Peyer's patch (tissue), 4 donors: ENCODE measurements at regions not wholly inside any gene's neighbourhood (a gene's known extent, or its start where the extent isn't known, plus 50 kb on each side); places are given as distances from the start of the nearest gene placed in this dataset.
"Not testable (repeated sequence)": the region's sequence is repeated elsewhere in the genome, so short reads cannot be mapped to it uniquely, and the experiment has no call there.

ENCODE experiments used
- DNase-seq, 3 donors: peaks; one replicate each; pipeline ENCODE4 v3.0.0-alpha.2; 2017 to 2019
- H3K27ac ChIP-seq, 4 donors: fragments of 200-600 bp; sonication (generic); one replicate each; pipeline ENCODE4 v1.5.1; 2016 to 2019
- H3K27me3 ChIP-seq, 2 donors: fragments of 200-600 bp; sonication (generic); one replicate each; pipeline ENCODE4 v1.5.1; 2019
- H3K36me3 ChIP-seq, 3 donors: fragments of 200-600 bp; sonication (generic); one replicate each; pipeline ENCODE4 v1.5.1; 2016 to 2019
- H3K4me1 ChIP-seq, 4 donors: fragments of 200-600 bp; sonication (generic); one replicate each; pipeline ENCODE4 v1.5.1; 2016 to 2019
- H3K4me3 ChIP-seq, 4 donors: fragments of 200-600 bp; sonication (generic); 1 replicate in 3 of 4; 2 replicates in 1 of 4; pipeline ENCODE4 v1.5.1; 2016 to 2019; ENCODE audit warnings: mild to moderate bottlenecking in 1 of 4
- H3K9me3 ChIP-seq, 4 donors: fragments of 200-600 bp; sonication (generic); one replicate each; pipeline ENCODE4 v1.5.1; 2016 to 2019; ENCODE audit warnings: mild to moderate bottlenecking in 1 of 4
- CTCF ChIP-seq, 6 experiments: fragments of 450-650 bp in 4 of 6; fragments of 200-600 bp in 2 of 6; sonication (generic) in 1 of 6; IDR thresholded peaks; one replicate each; pipeline ENCODE4 v1.5.1; 2017 to 2019; ENCODE audit warnings: antibody characterized with exemption in 6 of 6, mild to moderate bottlenecking in 3 of 6, moderate library complexity in 1 of 6
- POLR2A ChIP-seq, 2 donors: fragments of 450-650 bp; IDR thresholded peaks; one replicate each; pipeline ENCODE4 v1.5.1; 2017; ENCODE audit warnings: antibody characterized with exemption in 2 of 2, mild to moderate bottlenecking in 2 of 2, moderate library complexity in 2 of 2

- TF ChIP-seq CTCF (IDR thresholded peaks at IDR 0.05) (no peak), POLR2A (IDR thresholded peaks at IDR 0.05) (no peak)
- H3K9me3 ChIP-seq, result no peaks in the 10 kb centered on the region
- no peaks in the 10 kb centered on the region for H3K36me3 ChIP-seq
- no peaks in the 10 kb centered on the region for H3K4me1 ChIP-seq
- DNase-seq, result no peak
- no peak overlapping the region for H3K27ac ChIP-seq
- no peaks in the 10 kb centered on the region for H3K27me3 ChIP-seq
- no peak overlapping the region for H3K4me3 ChIP-seq
These were observed 158.5 kb upstream of the MXRA5 start for GRCh38 chrX:3504916-3505315.

GRCh38 chrX:3501833-3502535 is 155.5 kb upstream of the MXRA5 start:
- H3K27me3 ChIP-seq, result no peaks in the 10 kb centered on the region
- no peak overlapping the region for H3K27ac ChIP-seq
- H3K36me3 ChIP-seq, result no peaks in the 10 kb centered on the region
- DNase-seq, result no peak
- H3K4me1 ChIP-seq, result no peaks in the 10 kb centered on the region
- no peak overlapping the region for H3K4me3 ChIP-seq
- no peaks in the 10 kb centered on the region for H3K9me3 ChIP-seq
- TF ChIP-seq CTCF (IDR thresholded peaks at IDR 0.05) (no peak), POLR2A (IDR thresholded peaks at IDR 0.05) (no peak)

- H3K4me3 ChIP-seq, H3K4me1 ChIP-seq, H3K9me3 ChIP-seq, H3K27me3 ChIP-seq, H3K27ac ChIP-seq, H3K36me3 ChIP-seq, DNase-seq: not testable (repeated sequence)
These were observed 149.7 kb upstream of the MXRA5 start for GRCh38 chrX:3495836-3496769.

- Histone ChIP-seq H3K27me3 (no peaks in the 10 kb centered on the region), H3K4me3 (no peak overlapping the region), H3K9me3 (no peaks in the 10 kb centered on the region), H3K4me1 (no peaks in the 10 kb centered on the region), H3K27ac (no peak overlapping the region), H3K36me3 (no peaks in the 10 kb centered on the region)
- TF ChIP-seq POLR2A (IDR thresholded peaks at IDR 0.05) (no peak), CTCF (IDR thresholded peaks at IDR 0.05) (no peak)
- no peak for DNase-seq
These were observed 147.2 kb upstream of the MXRA5 start for GRCh38 chrX:3493605-3494004.

GRCh38 chrX:3485727-3486126 is 139.3 kb upstream of the MXRA5 start:
- H3K4me1 ChIP-seq, result no peaks in the 10 kb centered on the region
- no peaks in the 10 kb centered on the region for H3K36me3 ChIP-seq
- TF ChIP-seq POLR2A (IDR thresholded peaks at IDR 0.05) (no peak), CTCF (IDR thresholded peaks at IDR 0.05) (no peak)
- no peak for DNase-seq
- H3K27me3 ChIP-seq, result no peaks in the 10 kb centered on the region
- no peak overlapping the region for H3K27ac ChIP-seq
- no peaks in the 10 kb centered on the region for H3K9me3 ChIP-seq
- no peak overlapping the region for H3K4me3 ChIP-seq

- H3K4me1 ChIP-seq, result no peaks in the 10 kb centered on the region
- TF ChIP-seq POLR2A (IDR thresholded peaks at IDR 0.05) (no peak), CTCF (IDR thresholded peaks at IDR 0.05) (no peak)
- DNase-seq, result no peak
- no peak overlapping the region for H3K4me3 ChIP-seq
- H3K9me3 ChIP-seq, result no peaks in the 10 kb centered on the region
- H3K27me3 ChIP-seq, result no peaks in the 10 kb centered on the region
- no peaks in the 10 kb centered on the region for H3K36me3 ChIP-seq
- no peak overlapping the region for H3K27ac ChIP-seq
These were observed 132.6 kb upstream of the MXRA5 start for GRCh38 chrX:3479026-3479425.
